ENCODE measurements at regions not wholly inside any gene's neighbourhood (a gene's known extent, or its start where the extent isn't known, plus 50 kb on each side); places are given as distances from the start of the nearest gene placed in this dataset.

GRCh38 chr1:82923931-82924330 lies 1075.0 kb downstream of the TTLL7 start:
- no peak overlapping the region for H3K27ac Mint-ChIP-seq
- H3K9me3 Mint-ChIP-seq: no peaks in the 10 kb centered on the region
- TF ChIP-seq, protein P1, sequence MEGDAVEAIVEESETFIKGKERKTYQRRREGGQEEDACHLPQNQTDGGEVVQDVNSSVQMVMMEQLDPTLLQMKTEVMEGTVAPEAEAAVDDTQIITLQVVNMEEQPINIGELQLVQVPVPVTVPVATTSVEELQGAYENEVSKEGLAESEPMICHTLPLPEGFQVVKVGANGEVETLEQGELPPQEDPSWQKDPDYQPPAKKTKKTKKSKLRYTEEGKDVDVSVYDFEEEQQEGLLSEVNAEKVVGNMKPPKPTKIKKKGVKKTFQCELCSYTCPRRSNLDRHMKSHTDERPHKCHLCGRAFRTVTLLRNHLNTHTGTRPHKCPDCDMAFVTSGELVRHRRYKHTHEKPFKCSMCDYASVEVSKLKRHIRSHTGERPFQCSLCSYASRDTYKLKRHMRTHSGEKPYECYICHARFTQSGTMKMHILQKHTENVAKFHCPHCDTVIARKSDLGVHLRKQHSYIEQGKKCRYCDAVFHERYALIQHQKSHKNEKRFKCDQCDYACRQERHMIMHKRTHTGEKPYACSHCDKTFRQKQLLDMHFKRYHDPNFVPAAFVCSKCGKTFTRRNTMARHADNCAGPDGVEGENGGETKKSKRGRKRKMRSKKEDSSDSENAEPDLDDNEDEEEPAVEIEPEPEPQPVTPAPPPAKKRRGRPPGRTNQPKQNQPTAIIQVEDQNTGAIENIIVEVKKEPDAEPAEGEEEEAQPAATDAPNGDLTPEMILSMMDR (IDR thresholded peaks at IDR 0.05; ENCODE audit: unreplicated experiment): no peak
- peaks cover 10% of the 10 kb centered on the region for H3K4me1 Mint-ChIP-seq
- H3K27me3 Mint-ChIP-seq (ENCODE audit: low read depth): no peaks in the 10 kb centered on the region
- no peaks in the 10 kb centered on the region for H3K36me3 Mint-ChIP-seq
- DNase-seq (ENCODE audit: low spot score in 2 of 2, unreplicated experiment in 2 of 2): no peak
- no peak overlapping the region for H3K4me3 Mint-ChIP-seq

- H3K4me1 Mint-ChIP-seq: peaks cover 6% of the 10 kb centered on the region
- no peak overlapping the region for H3K27ac Mint-ChIP-seq
- no peaks in the 10 kb centered on the region for H3K27me3 Mint-ChIP-seq (ENCODE audit: low read depth)
- H3K4me3 Mint-ChIP-seq: no peak overlapping the region
- no peak for DNase-seq (ENCODE audit: low spot score in 2 of 2, unreplicated experiment in 2 of 2)
- no peaks in the 10 kb centered on the region for H3K36me3 Mint-ChIP-seq
- no peaks in the 10 kb centered on the region for H3K9me3 Mint-ChIP-seq
- TF ChIP-seq, protein P1 (IDR thresholded peaks at IDR 0.05; ENCODE audit: unreplicated experiment): no peak
Measured at GRCh38 chr1:82921759-82922158, 1077.2 kb downstream of the TTLL7 start.

DNA sequence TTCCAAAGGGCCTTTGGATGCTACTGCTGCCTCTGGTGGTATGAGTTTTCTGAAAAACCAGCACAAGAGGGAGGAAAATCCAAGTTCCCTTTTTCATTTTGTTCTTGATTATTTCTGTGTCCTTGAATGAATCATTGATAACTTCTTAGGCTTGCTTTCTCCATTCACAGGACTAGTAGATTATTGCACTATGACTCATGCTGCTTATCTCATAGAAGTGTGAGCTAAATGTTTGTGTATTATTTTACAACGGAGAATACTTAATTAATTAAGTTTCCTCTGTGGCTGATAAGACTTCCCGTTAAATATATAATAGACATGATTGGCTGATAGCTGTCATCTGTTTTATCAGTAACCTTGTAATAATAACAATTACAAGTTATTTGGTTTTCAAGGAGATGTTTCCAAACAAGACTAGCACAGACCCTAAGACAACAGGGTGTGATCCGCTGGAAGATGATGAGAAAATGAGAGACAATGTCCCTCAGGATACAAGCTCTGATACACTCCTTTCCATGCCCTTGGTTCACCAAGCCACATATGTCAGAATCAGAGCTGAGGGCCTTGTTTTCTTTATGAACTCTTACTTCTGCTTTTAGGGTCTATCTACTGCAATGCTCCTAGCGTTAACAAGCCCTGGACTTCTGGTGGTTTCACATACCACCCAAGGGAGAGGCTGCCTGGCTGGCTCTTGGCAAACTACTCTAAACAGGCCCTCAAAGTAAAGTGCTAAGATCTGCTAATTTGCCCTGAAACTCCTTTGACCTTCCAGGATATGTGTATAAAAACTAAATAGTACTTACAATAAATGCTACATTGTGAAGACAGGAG lies 1078.3 kb downstream of the TTLL7 start:
- H3K9me3 Mint-ChIP-seq: no peaks in the 10 kb centered on the region
- H3K27me3 Mint-ChIP-seq (ENCODE audit: low read depth): no peaks in the 10 kb centered on the region
- TF ChIP-seq, protein P1 (IDR thresholded peaks at IDR 0.05; ENCODE audit: unreplicated experiment): no peak
- no peaks in the 10 kb centered on the region for H3K36me3 Mint-ChIP-seq
- no peak for DNase-seq (ENCODE audit: low spot score in 2 of 2, unreplicated experiment in 2 of 2)
- no peak overlapping the region for H3K4me3 Mint-ChIP-seq
- peaks cover 6% of the 10 kb centered on the region for H3K4me1 Mint-ChIP-seq
- H3K27ac Mint-ChIP-seq: no peak overlapping the region

DNA sequence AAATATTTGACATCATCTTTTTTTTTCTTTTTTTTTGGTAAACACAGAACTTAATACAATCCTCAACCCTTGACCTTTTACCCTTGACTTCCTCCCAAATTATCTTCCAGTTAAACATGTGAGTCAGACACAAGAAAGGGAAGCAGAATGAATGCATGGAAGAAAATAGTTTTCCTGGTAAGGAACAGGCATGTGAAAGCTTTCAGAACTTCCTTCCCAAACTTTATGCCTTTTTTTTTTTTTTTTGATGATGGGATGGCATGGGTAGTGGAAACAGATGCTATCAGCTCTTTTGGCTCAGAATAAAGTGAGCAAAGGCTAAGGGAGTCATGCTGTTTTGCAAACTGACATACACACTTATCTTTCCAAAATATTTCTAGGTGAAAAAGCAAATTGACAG lies 1079.1 kb downstream of the TTLL7 start:
- Mint-ChIP-seq H3K4me3 (no peak overlapping the region), H3K36me3 (no peaks in the 10 kb centered on the region), H3K4me1 (peaks cover 6% of the 10 kb centered on the region), H3K9me3 (no peaks in the 10 kb centered on the region), H3K27ac (no peak overlapping the region), H3K27me3 (ENCODE audit: low read depth) (no peaks in the 10 kb centered on the region)
- TF ChIP-seq, protein P1 (IDR thresholded peaks at IDR 0.05; ENCODE audit: unreplicated experiment): no peak
- DNase-seq (ENCODE audit: low spot score in 2 of 2, unreplicated experiment in 2 of 2): no peak

- no peaks in the 10 kb centered on the region for H3K36me3 Mint-ChIP-seq
- H3K9me3 Mint-ChIP-seq: peaks cover 2% of the 10 kb centered on the region
- no peaks in the 10 kb centered on the region for H3K27me3 Mint-ChIP-seq (ENCODE audit: low read depth)
- no peak overlapping the region for H3K4me3 Mint-ChIP-seq
- DNase-seq (ENCODE audit: low spot score in 2 of 2, unreplicated experiment in 2 of 2): no peak
- no peak overlapping the region for H3K27ac Mint-ChIP-seq
- no peaks in the 10 kb centered on the region for H3K4me1 Mint-ChIP-seq
- TF ChIP-seq, protein P1 (IDR thresholded peaks at IDR 0.05; ENCODE audit: unreplicated experiment): no peak
Measured at GRCh38 chr1:82907313-82907712, 1091.6 kb downstream of the TTLL7 start.
